GM21381 (cell line): ENCODE measurements at regions not wholly inside any gene's neighbourhood (a gene's known extent, or its start where the extent isn't known, plus 50 kb on each side); places are given as distances from the start of the nearest gene placed in this dataset.

Experiments used
- ATAC-seq: cut with Tn5 transposase; IDR thresholded peaks from one replicate; pipeline ENCODE4 v1.9.1; 2021; ENCODE audit warnings: mild to moderate bottlenecking, moderate library complexity; ENCODE audit not compliant: unreplicated experiment

DNA sequence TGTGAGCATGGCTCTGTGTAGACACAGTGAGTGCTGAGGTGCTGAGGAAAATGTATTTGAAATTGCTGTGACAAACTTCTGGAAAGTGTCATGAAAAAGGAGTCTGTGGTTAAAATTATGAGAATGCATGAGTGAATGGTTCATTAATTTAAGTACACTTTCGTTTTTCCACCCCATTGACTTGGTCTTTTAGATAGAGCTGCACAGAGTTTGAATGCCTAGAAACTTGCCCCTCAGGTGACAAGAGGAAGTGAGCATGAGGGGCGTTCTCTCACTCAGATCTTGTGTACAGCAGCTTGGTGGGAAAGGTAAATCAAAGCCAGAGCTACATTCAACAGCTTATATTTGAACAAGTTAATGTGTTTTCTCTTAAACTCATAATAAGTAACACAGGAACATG is 296.8 kb downstream of the WDR72 start:
- ATAC-seq, result no peak

DNA sequence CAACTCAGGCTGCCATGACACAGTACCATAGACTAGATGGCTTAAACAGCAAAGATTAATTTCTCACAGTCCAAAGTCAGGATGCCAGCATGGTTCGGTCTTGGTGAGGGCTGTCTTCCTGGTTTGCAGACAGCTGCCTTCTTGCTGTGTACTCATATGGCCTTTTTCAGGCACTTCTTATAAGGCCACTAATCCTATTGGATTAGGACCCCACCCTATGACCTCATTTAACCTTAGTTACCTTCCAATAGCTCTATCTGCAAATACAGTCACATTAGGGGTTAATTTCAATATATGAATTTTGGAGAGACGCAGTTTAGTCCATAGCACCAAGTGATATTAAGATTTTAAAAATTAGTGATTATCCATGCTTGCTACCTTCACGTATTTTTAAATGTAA is 297.8 kb downstream of the WDR72 start:
- no peak for ATAC-seq

DNA sequence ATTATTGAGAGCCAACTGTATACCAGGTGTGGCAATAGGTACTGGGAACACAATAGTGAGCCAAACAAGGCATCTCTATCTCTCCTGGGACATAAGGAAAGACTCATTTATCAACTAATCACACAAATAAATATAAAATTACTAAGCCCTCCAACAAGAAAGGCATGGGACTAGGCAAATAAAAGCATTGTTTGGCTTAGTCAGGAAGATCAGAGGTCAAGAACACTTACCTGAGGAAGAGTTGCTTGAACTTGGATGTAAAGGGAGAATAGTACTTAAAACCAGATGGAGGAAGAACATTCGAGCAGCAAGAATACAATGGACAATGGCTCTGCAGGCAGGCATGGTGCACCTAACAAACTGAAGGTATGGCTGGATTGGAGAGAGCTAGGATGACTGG is 300.7 kb downstream of the WDR72 start:
- ATAC-seq, result no peak

- no peak for ATAC-seq
Observed at GRCh38 chr15:53457479-53457878, 302.0 kb downstream of the WDR72 start.

- ATAC-seq, result no peak
Observed at GRCh38 chr15:53454843-53455721, 304.4 kb downstream of the WDR72 start.

GRCh38 chr15:53454535-53454842 is 305.0 kb downstream of the WDR72 start:
- ATAC-seq, result no peak

- ATAC-seq, result no peak
Observed at GRCh38 chr15:53453253-53454105, 306.0 kb downstream of the WDR72 start.

DNA sequence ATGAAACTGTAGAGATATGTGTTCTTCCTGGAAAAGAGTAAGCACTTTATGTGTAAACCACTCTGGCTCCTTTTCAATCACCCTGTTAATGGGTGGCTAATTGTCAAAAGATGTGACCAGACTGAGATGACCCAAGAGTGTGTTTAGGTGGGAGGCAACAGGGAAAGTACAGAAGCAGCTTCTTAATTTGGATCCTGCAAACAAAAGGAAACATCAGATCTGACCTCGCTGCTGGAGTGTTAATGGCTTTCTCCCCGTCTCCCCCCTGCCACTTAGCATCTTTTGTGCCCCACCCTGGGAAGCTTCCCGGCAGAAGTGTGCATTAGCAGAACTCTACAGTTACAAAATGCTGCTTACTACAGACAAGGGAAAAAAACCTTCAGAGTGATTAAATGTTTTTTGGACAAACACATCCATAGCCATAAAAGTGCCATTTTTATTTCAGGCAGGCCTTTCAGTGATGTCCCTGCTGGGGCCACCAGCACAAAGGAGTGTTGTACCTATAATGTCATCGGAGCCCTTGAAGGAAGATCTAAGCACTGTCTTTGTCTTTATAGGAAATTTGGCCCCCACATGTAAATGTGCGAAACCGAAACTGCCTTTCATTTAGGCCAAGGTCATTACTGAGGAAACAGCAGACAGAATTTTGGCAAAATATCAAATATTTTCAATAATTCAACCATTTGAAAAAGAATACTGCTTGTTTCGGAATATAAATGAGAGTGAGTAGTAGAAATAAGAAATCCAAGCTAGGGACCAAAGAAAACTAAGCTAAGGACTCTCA is 311.0 kb downstream of the WDR72 start:
- no peak for ATAC-seq

DNA sequence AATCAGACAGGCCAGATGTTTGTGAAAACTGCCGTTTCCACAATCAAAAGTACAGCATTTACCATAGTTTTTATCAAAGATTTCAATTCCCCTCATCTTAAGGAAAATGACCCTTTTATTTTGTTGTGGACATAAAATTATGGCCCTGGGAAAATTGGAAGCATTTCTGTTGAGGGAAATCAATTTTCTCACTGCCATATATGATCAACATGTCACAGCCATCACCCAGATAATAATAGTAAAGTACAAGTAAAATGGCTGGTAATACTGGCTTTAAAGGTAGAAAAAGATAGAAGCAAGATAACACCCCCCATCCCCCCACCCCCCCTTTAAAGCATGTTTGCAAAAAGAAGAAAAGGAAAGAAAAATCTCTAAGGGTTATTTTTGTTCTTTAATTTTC is 311.7 kb downstream of the WDR72 start:
- no peak for ATAC-seq

GRCh38 chr15:53447053-53447574 is 312.3 kb downstream of the WDR72 start:
- no peak for ATAC-seq

GRCh38 chr15:53446376-53446775 is 313.1 kb downstream of the WDR72 start:
- ATAC-seq, result no peak

GRCh38 chr15:53445531-53445930 is 313.9 kb downstream of the WDR72 start:
- ATAC-seq, result no peak

DNA sequence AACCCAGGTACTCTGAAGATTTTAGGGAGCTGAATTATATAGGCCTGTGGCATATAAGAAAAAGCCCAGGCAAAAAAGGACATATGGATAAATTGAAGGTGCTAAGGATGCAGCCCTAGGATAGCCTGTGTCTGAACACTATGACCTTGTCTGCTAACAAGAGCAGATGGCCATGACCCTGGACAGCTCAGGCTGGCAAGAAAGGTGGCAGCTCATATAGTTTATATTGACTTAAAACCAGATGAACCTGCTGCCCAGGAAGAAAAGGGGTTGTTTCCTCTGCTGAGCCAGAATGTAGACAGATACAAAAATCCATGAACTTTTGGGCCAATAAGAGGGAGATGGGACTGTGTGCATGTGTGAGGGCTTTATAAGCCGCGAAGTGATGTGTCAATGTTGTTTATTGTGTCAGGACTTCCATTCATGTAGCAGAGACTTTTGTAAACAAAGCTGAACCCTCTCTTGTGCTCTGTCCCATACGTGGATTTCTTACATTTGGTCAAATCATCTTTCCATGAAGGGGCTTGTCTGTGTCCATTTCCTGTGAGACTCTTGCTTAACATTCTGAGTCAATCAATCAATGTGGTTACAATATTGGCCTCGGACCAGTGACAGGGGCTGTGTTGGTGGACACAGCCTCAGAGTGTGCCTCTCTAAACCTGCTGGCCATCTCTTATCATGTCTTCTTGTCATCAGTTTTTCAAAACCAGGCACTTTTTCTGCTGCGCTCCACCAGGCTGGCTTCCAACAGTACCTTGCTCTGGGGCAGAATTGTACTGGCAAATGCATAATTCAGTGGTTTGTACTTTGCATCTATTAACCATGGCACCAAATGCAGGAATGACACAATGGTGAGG is 321.2 kb downstream of the WDR72 start:
- ATAC-seq, result no peak

DNA sequence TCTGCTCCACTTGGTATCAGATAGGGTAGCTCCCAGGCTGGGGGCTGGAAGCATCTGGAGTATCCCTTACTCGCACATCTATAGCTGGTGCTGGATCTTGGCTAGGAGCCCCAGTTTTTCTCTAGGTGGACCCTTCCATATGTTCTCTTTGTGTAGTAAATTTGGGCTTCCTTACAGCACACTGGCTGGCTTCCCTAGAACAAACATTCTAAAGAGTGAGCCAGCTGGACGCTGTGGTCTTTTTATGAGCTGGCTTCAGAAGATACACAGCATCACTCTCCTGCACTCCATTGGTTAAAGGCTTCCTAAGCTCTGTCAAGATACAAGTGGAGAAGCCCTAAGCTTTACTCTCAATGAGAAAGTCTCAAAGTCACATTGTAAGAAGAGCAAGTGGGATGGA is 322.1 kb downstream of the WDR72 start:
- no peak for ATAC-seq

DNA sequence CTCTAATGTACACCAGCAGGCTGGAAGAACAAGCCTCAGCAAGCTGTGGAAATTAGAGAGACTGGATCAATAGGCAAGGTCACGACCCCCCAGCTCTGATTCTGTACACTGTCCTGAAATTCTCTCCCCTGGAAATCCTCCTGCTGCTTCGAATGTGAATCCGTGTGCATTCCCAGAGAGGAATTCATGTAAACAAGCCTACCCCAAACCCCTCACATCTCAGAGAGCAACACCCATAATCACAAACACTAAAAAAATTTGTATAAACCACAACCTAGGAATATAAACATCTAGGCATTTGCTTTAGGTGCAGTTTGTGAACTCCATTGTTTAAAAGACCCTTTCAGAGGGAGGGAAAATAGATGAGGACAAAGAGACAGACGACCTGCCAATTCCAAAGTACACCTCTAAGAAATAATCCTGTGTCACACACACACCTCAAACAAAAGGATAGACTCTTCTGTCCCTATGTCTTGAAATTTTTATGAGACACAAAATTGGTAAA is 325.2 kb downstream of the WDR72 start:
- ATAC-seq, result no peak

DNA sequence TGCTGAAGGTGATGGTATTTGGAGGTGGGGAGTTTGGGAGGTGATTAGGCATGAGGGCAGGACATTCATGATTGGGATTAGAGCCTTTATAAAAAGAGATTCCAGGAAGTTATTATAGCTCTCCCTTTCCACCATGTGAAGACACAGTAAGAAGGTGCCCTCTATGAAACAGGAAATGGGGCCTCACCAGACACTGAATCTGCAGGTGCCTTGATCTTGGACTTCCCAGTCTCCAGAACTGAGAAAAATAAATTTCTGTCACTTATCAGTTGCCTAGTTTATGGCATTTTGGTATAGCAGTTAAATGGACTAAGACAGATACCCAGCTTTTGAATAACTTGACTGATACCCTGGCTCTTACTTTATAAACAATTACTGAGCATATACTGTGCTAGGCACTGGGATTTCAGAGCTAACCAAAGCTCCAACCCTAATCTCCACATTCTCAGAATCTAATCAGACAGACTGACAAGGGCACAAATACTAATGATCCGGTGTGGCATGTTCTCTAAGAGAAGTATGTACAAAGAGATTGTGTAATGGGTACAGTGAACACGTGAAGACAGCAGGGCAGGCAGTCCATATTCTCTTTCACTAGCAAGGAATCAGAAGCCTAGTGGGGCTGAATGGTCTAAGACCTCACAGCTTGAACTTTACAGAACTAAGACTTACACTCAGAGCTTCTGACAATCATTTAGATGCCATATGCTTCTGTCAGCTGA is 343.1 kb downstream of the WDR72 start:
- ATAC-seq, result no peak

GRCh38 chr15:53414167-53414566 is 345.3 kb downstream of the WDR72 start:
- no peak for ATAC-seq

- ATAC-seq, result no peak
Observed at GRCh38 chr15:53412542-53412941, 346.9 kb downstream of the WDR72 start.

GRCh38 chr15:53404930-53405493 is 354.5 kb downstream of the WDR72 start:
- no peak for ATAC-seq
